ENCODE measurements at regions not wholly inside any gene's neighbourhood (a gene's known extent, or its start where the extent isn't known, plus 50 kb on each side); places are given as distances from the start of the nearest gene placed in this dataset.

- no peak for TF ChIP-seq RAD21 (IDR thresholded peaks at IDR 0.05; ENCODE audit: low read depth)
These were observed 145.7 kb upstream of the TRPC6 start for GRCh38 chr11:101729406-101730078.

- TF ChIP-seq RAD21 (IDR thresholded peaks at IDR 0.05; ENCODE audit: low read depth) = no peak
- TF ChIP-seq CEBPB (IDR thresholded peaks at IDR 0.05) = no peak
- TF ChIP-seq EGR1 (IDR thresholded peaks at IDR 0.05) = no peak
- TF ChIP-seq TCF12 (IDR thresholded peaks at IDR 0.05; ENCODE audit: low read depth) = no peak
- TF ChIP-seq NFIC (IDR thresholded peaks at IDR 0.05) = no peak
- TF ChIP-seq YY1 (IDR thresholded peaks at IDR 0.05; ENCODE audit: low read depth) = no peak
- TF ChIP-seq REST (IDR thresholded peaks at IDR 0.05; ENCODE audit: low read depth) = no peak
- TF ChIP-seq TEAD4 (IDR thresholded peaks at IDR 0.05) = no peak
These were observed 143.6 kb upstream of the TRPC6 start for GRCh38 chr11:101727451-101727850.

GRCh38 chr11:101726988-101727387 is 143.2 kb upstream of the TRPC6 start:
- TF ChIP-seq CEBPB (IDR thresholded peaks at IDR 0.05) (no peak), EP300 (IDR thresholded peaks at IDR 0.05; ENCODE audit: borderline replicate concordance) (no peak), CREB1 (IDR thresholded peaks at IDR 0.05; ENCODE audit: low read depth) (no peak), FOXM1 (IDR thresholded peaks at IDR 0.05; ENCODE audit: borderline replicate concordance, low read depth) (no peak), EGR1 (IDR thresholded peaks at IDR 0.05) (no peak), RAD21 (IDR thresholded peaks at IDR 0.05; ENCODE audit: low read depth) (no peak), NFIC (IDR thresholded peaks at IDR 0.05) (no peak), REST (IDR thresholded peaks at IDR 0.05; ENCODE audit: low read depth) (no peak), TEAD4 (IDR thresholded peaks at IDR 0.05) (no peak), MAX (IDR thresholded peaks at IDR 0.05) (no peak), YY1 (IDR thresholded peaks at IDR 0.05; ENCODE audit: low read depth) (no peak), TAF1 (IDR thresholded peaks at IDR 0.05; ENCODE audit: low read depth) (no peak), USF1 (IDR thresholded peaks at IDR 0.05) (no peak)

- no peak for TF ChIP-seq RAD21 (IDR thresholded peaks at IDR 0.05; ENCODE audit: low read depth)
- TF ChIP-seq CEBPB (IDR thresholded peaks at IDR 0.05) = no peak
- TF ChIP-seq FOXM1 (IDR thresholded peaks at IDR 0.05; ENCODE audit: borderline replicate concordance, low read depth) = no peak
- TF ChIP-seq NFIC (IDR thresholded peaks at IDR 0.05) = no peak
- no peak for TF ChIP-seq MAX (IDR thresholded peaks at IDR 0.05)
- TF ChIP-seq TAF1 (IDR thresholded peaks at IDR 0.05; ENCODE audit: low read depth) = no peak
- no peak for TF ChIP-seq EP300 (IDR thresholded peaks at IDR 0.05; ENCODE audit: borderline replicate concordance)
- TF ChIP-seq CREB1 (IDR thresholded peaks at IDR 0.05; ENCODE audit: low read depth) = no peak
- no peak for TF ChIP-seq ZBTB7A (IDR thresholded peaks at IDR 0.05; ENCODE audit: low read depth)
- TF ChIP-seq USF1 (IDR thresholded peaks at IDR 0.05) = no peak
- no peak for TF ChIP-seq TEAD4 (IDR thresholded peaks at IDR 0.05)
- TF ChIP-seq TCF12 (IDR thresholded peaks at IDR 0.05; ENCODE audit: low read depth) = no peak
- no peak for TF ChIP-seq REST (IDR thresholded peaks at IDR 0.05; ENCODE audit: low read depth)
- no peak for TF ChIP-seq YY1 (IDR thresholded peaks at IDR 0.05; ENCODE audit: low read depth)
- no peak for TF ChIP-seq EGR1 (IDR thresholded peaks at IDR 0.05)
These were observed 139.6 kb upstream of the TRPC6 start for GRCh38 chr11:101723371-101723770.

GRCh38 chr11:101721270-101721669 is 137.5 kb upstream of the TRPC6 start:
- TF ChIP-seq TEAD4 (IDR thresholded peaks at IDR 0.05) = no peak
- TF ChIP-seq FOXM1 (IDR thresholded peaks at IDR 0.05; ENCODE audit: borderline replicate concordance, low read depth) = no peak
- TF ChIP-seq TCF12 (IDR thresholded peaks at IDR 0.05; ENCODE audit: low read depth) = no peak
- TF ChIP-seq EGR1 (IDR thresholded peaks at IDR 0.05) = no peak
- TF ChIP-seq MAX (IDR thresholded peaks at IDR 0.05) = no peak
- TF ChIP-seq NFIC (IDR thresholded peaks at IDR 0.05) = no peak
- TF ChIP-seq RAD21 (IDR thresholded peaks at IDR 0.05; ENCODE audit: low read depth) = no peak
- no peak for TF ChIP-seq CEBPB (IDR thresholded peaks at IDR 0.05)
- no peak for TF ChIP-seq EP300 (IDR thresholded peaks at IDR 0.05; ENCODE audit: borderline replicate concordance)

All from Ishikawa (cell line).